SK-N-SH (cell line): ENCODE measurements at regions not wholly inside any gene's neighbourhood (a gene's known extent, or its start where the extent isn't known, plus 50 kb on each side); places are given as distances from the start of the nearest gene placed in this dataset.

Experiments
- CTCF ChIA-PET: fragments of 300-600, 350-600 bp; formaldehyde crosslinking; extraction: SDS; loops from one replicate; lab custom pipeline; 2021; lab: Yijun Ruan, JAX
- POLR2A ChIA-PET: fragments of 350-600 bp; sonication (Branson Sonifier 250); formaldehyde crosslinking; extraction: SDS; loops from one replicate; lab custom pipeline; 2020; ENCODE audit warnings: antibody characterized with exemption, inconsistent platforms; lab: Yijun Ruan, JAX
- DNase-seq: peaks from one replicate; pipeline ENCODE4 v3.0.0; 2012
- H2AFZ ChIP-seq: fragments of 200-600 bp; sonication (generic); 2 replicates; pipeline ENCODE4 v1.8.1; 2016; ENCODE audit warnings: antibody characterized with exemption, mild to moderate bottlenecking, low read depth
- H3F3A ChIP-seq: fragments of 200-600 bp; sonication (generic); replicated peaks from 2 replicates; pipeline ENCODE3; 2016; ENCODE audit warnings: antibody characterized with exemption, mild to moderate bottlenecking; ENCODE audit not compliant: insufficient read depth
- H3K27ac ChIP-seq, 2 experiments: fragments of 200-500 bp in 1 of 2; fragments of 200-600 bp in 1 of 2; sonication (Bioruptor generic) in 1 of 2; sonication (generic), shearing (Covaris generic) in 1 of 2; 2 replicates each; pipeline versions ENCODE4 v1.5.1 to v1.6.1; 2014 to 2016; ENCODE audit warnings: low read depth in 2 of 2, inconsistent platforms in 1 of 2, low read length in 1 of 2, mild to moderate bottlenecking in 1 of 2, mixed read lengths in 1 of 2
- H3K27me3 ChIP-seq: fragments of 200-600 bp; sonication (generic), shearing (Covaris generic); 2 replicates; pipeline ENCODE4 v1.6.1; 2016; ENCODE audit warnings: mixed run types; ENCODE audit not compliant: insufficient read depth
- H3K36me3 ChIP-seq, 2 experiments: fragments of 200-500 bp in 1 of 2; fragments of 200-600 bp in 1 of 2; sonication (Bioruptor generic) in 1 of 2; sonication (generic) in 1 of 2; replicated peaks in 1 of 2; 2 replicates each; pipeline versions ENCODE3 to v1.5.1; 2014 to 2016; ENCODE audit warnings: low read length in 1 of 2, mild to moderate bottlenecking in 1 of 2; ENCODE audit not compliant: insufficient read depth in 2 of 2, control insufficient read depth in 1 of 2
- H3K4me1 ChIP-seq, 2 experiments: fragments of 200-500 bp in 1 of 2; fragments of 200-600 bp in 1 of 2; sonication (Bioruptor generic) in 1 of 2; sonication (generic), shearing (Covaris generic) in 1 of 2; 2 replicates each; pipeline versions ENCODE4 v1.5.1 to v1.6.1; 2014 to 2016; ENCODE audit warnings: low read depth in 1 of 2, low read length in 1 of 2, mixed run types in 1 of 2; ENCODE audit not compliant: insufficient read depth in 2 of 2, control insufficient read depth in 1 of 2
- H3K4me2 ChIP-seq: fragments of 200-600 bp; sonication (generic), shearing (Covaris generic); 2 replicates; pipeline ENCODE4 v1.6.1; 2017; ENCODE audit warnings: mixed run types
- H3K4me3 ChIP-seq, 2 experiments: fragments of 200-500 bp in 1 of 2; fragments of 200-600 bp in 1 of 2; sonication (Bioruptor generic) in 1 of 2; sonication (generic), shearing (Covaris generic) in 1 of 2; 2 replicates each; pipeline versions ENCODE4 v1.5.1 to v1.8.1; 2014 to 2016; ENCODE audit warnings: low read depth in 2 of 2, inconsistent platforms in 1 of 2, low read length in 1 of 2, mild to moderate bottlenecking in 1 of 2, mixed read lengths in 1 of 2, moderate library complexity in 1 of 2
- H3K79me2 ChIP-seq: fragments of 200-600 bp; sonication (generic); 2 replicates; pipeline ENCODE4 v1.8.1; 2017; ENCODE audit warnings: mild to moderate bottlenecking; ENCODE audit not compliant: insufficient read depth
- H3K9ac ChIP-seq: fragments of 200-600 bp; sonication (generic); 2 replicates; pipeline ENCODE4 v1.6.1; 2017; ENCODE audit warnings: mixed run types
- H3K9me2 ChIP-seq: fragments of 200-600 bp; sonication (generic); 2 replicates; pipeline ENCODE4 v1.6.1; 2017; ENCODE audit warnings: mixed run types
- H3K9me3 ChIP-seq: fragments of 200-600 bp; sonication (generic); 2 replicates; pipeline ENCODE4 v1.6.1; 2017; ENCODE audit warnings: mixed run types, mild to moderate bottlenecking, moderate library complexity
- H4K20me1 ChIP-seq: fragments of 200-600 bp; sonication (generic); 2 replicates; pipeline ENCODE4 v1.6.1; 2017; ENCODE audit warnings: mild to moderate bottlenecking, mixed run types; ENCODE audit not compliant: insufficient read depth
- CTCF ChIP-seq: fragments of 200-600 bp; sonication (generic); IDR thresholded peaks from 2 replicates; pipeline ENCODE4 v1.6.1; 2017; ENCODE audit warnings: antibody characterized with exemption, mild to moderate bottlenecking, moderate library complexity
- EZH2phosphoT487 ChIP-seq: fragments of 200-600 bp; sonication (generic); IDR thresholded peaks from 2 replicates; pipeline ENCODE4 v1.6.1; 2017; ENCODE audit warnings: low read depth, mixed run types, mild to moderate bottlenecking, antibody characterized with exemption, moderate library complexity, borderline replicate concordance
- FOXJ3 ChIP-seq: sonication (generic); formaldehyde crosslinking; IDR thresholded peaks from 2 replicates; pipeline ENCODE4 v1.5.1; 2020; ENCODE audit warnings: mild to moderate bottlenecking, missing genetic modification reagents
- FOXM1 ChIP-seq: IDR thresholded peaks from 2 replicates; pipeline ENCODE4 v1.4.0; 2012; ENCODE audit warnings: low read depth, mild to moderate bottlenecking
- GABPA ChIP-seq: IDR thresholded peaks from 2 replicates; pipeline ENCODE4 v1.4.0; 2012; ENCODE audit warnings: low read depth, mild to moderate bottlenecking
- GATA2 ChIP-seq: sonication (generic); formaldehyde crosslinking; IDR thresholded peaks from 2 replicates; pipeline ENCODE4 v1.5.0; 2020; ENCODE audit warnings: mild to moderate bottlenecking, missing genetic modification reagents
- JUND ChIP-seq: IDR thresholded peaks from 2 replicates; pipeline ENCODE4 v1.4.0; 2012
- MEF2A ChIP-seq: IDR thresholded peaks from 2 replicates; pipeline ENCODE4 v1.4.0; 2012; ENCODE audit warnings: low read depth, borderline replicate concordance
- MXI1 ChIP-seq: IDR thresholded peaks from 2 replicates; pipeline ENCODE4 v1.6.1; 2012; ENCODE audit warnings: mild to moderate bottlenecking, low read depth, low read length, improper control_type of control experiment
- RAD21 ChIP-seq: IDR thresholded peaks from 2 replicates; pipeline ENCODE4 v1.6.1; 2012; ENCODE audit warnings: mild to moderate bottlenecking, low read length
- REST ChIP-seq: IDR thresholded peaks from 2 replicates; pipeline ENCODE4 v1.6.1; 2012; ENCODE audit warnings: mild to moderate bottlenecking, low read depth, low read length, moderate library complexity
- SIN3A ChIP-seq: IDR thresholded peaks from 2 replicates; pipeline ENCODE4 v1.6.1; 2012; ENCODE audit warnings: low read depth, mild to moderate bottlenecking, low read length, moderate library complexity, borderline replicate concordance
- SMC3 ChIP-seq: IDR thresholded peaks from 2 replicates; pipeline ENCODE4 v1.6.1; 2012; ENCODE audit warnings: low read depth, low read length, improper control_type of control experiment
- TAF1 ChIP-seq: IDR thresholded peaks from 2 replicates; pipeline ENCODE4 v1.6.1; 2012; ENCODE audit warnings: low read depth, mild to moderate bottlenecking, low read length, moderate library complexity, borderline replicate concordance
- TEAD4 ChIP-seq: IDR thresholded peaks from 2 replicates; pipeline ENCODE4 v1.4.0; 2012; ENCODE audit warnings: mild to moderate bottlenecking, borderline replicate concordance; ENCODE audit not compliant: insufficient read depth
- YY1 ChIP-seq: IDR thresholded peaks from 2 replicates; pipeline ENCODE4 v1.4.0; 2012; ENCODE audit warnings: low read depth, mild to moderate bottlenecking

- no peak overlapping the region for H3K4me3 ChIP-seq
- H3K4me1 ChIP-seq: no peaks in the 10 kb centered on the region
- no peaks in the 10 kb centered on the region for H3K9me2 ChIP-seq
- no peaks in the 10 kb centered on the region for H3K79me2 ChIP-seq
- H3K9me3 ChIP-seq: no peaks in the 10 kb centered on the region
- no peak overlapping the region for H3K4me2 ChIP-seq
- ChIA-PET POLR2A (no interaction called here), CTCF (interaction anchor here (1.4 kb wide), 1 partner anchor 214 kb away, joined by 3 read pairs; no protein-coding TSS in a partner anchor)
- H2AFZ ChIP-seq: no peak overlapping the region
- no peaks in the 10 kb centered on the region for H3K36me3 ChIP-seq
- no peak overlapping the region for H3K27ac ChIP-seq
- no peak for DNase-seq
- no peak overlapping the region for H3K9ac ChIP-seq
- no peaks in the 10 kb centered on the region for H4K20me1 ChIP-seq
- H3K27me3 ChIP-seq: no peaks in the 10 kb centered on the region
- no peaks in the 10 kb centered on the region for H3F3A ChIP-seq
- TF ChIP-seq TAF1 (no peak), TEAD4 (no peak), MXI1 (no peak), EZH2phosphoT487 (no peak), MEF2A (no peak), SIN3A (no peak), YY1 (no peak), FOXM1 (no peak), CTCF (no peak), JUND (no peak), GATA2 (CRISPR knock-in tag) (no peak), GABPA (no peak), REST (no peak), SMC3 (no peak), FOXJ3 (CRISPR knock-in tag) (no peak), RAD21 (no peak)
Observed at GRCh38 chr7:19928247-19928646, 154.8 kb upstream of the TMEM196 start.
